Testis (tissue), 2 donors: ENCODE measurements at regions not wholly inside any gene's neighbourhood (a gene's known extent, or its start where the extent isn't known, plus 50 kb on each side); places are given as distances from the start of the nearest gene placed in this dataset.
A peak's percentile ranks its signal among the peaks of the same experiment; 100 is the strongest.

Experiments used
- DNase-seq: peaks from one replicate; pipeline ENCODE4 v3.0.0-alpha.2; 2019
- H3K27ac ChIP-seq, 2 donors: fragments of 200-600 bp; sonication (generic); one replicate each; pipeline ENCODE4 v1.5.1; 2019
- H3K27me3 ChIP-seq: fragments of 200-600 bp; sonication (generic); one replicate; pipeline ENCODE4 v1.5.1; 2019
- H3K36me3 ChIP-seq: fragments of 200-600 bp; sonication (generic); one replicate; pipeline ENCODE4 v1.5.1; 2017; ENCODE audit warnings: low read depth; ENCODE audit errors: missing control alignments
- H3K4me1 ChIP-seq: fragments of 200-600 bp; sonication (generic); one replicate; pipeline ENCODE4 v1.5.1; 2019
- H3K4me3 ChIP-seq, 2 donors: fragments of 200-600 bp; sonication (generic); one replicate each; pipeline ENCODE4 v1.5.1; 2017 to 2019
- H3K9me3 ChIP-seq: fragments of 200-600 bp; sonication (generic); one replicate; pipeline ENCODE4 v1.5.1; 2017
- CTCF ChIP-seq, 3 experiments: fragments of 450-650 bp in 2 of 3; fragments of 200-600 bp in 1 of 3; sonication (generic) in 1 of 3; IDR thresholded peaks; one replicate each; pipeline ENCODE4 v1.5.1; 2016 to 2019; ENCODE audit warnings: antibody characterized with exemption in 3 of 3, mild to moderate bottlenecking in 2 of 3, moderate library complexity in 1 of 3
- POLR2A ChIP-seq: fragments of 450-650 bp; IDR thresholded peaks from one replicate; pipeline ENCODE4 v1.6.1; 2017; ENCODE audit warnings: antibody characterized with exemption, mild to moderate bottlenecking, moderate library complexity
- WGBS, 2 donors: methylation state at CpG; one replicate each; pipeline ENCODE4 v1.1.5; 2018; 5-methylcytosine and 5-hydroxymethylcytosine counted together
- intact Hi-C: fragments of 100-400 bp; cut with DNase I; formaldehyde crosslinking; loops from one replicate; pipeline ENCODE4 v1.15.1; 2023; ENCODE audit warnings: low total_unique reads

DNA sequence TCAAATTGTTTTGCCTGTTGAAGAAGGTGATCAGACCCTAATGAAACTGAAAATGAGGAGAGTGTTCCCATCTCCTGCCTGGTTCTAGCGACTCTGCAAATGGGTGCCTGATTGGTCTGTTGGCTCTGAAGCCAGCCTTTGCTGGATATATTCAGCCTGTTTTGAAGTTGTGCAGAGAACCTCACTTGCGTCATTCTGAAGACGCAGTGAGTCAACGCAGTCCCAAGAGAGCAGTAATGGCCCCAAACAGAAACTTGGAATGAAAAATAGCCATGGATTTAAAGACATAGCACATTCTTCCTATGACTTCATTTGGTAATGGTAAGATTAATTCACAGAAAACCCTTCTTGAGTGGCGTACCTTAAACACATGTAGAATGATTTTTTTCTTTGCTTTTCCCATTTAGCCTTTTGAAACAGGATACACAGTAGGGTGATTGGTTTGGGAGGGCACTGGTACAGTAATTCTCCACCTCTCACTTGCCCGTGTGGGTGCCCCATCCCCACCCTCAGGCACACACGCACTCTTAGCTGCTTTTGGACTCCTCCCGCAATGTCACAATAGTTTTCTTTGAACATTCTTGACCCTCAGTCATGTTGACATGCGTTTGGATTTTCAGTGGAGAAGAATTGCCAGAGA lies 54.1 kb upstream of the ABL1 start:
- H3K4me3 ChIP-seq, result peak overlapping the region in 1 of 2 donors; percentile 21
- intact Hi-C loops, result no loop called here
- H3K36me3 ChIP-seq, result no peaks in the 10 kb centered on the region
- no peaks in the 10 kb centered on the region for H3K27me3 ChIP-seq
- peak overlapping the region; percentile 61 to 88 for H3K27ac ChIP-seq
- peak; percentile 75 for DNase-seq
- H3K9me3 ChIP-seq, result no peaks in the 10 kb centered on the region
- WGBS, 2 donors, result 47% methylated on average over 9 of the region's 9 CpGs
- TF ChIP-seq POLR2A (peak; percentile 31), CTCF (IDR thresholded peaks at IDR 0.05) (no peak)
- H3K4me1 ChIP-seq, result peaks cover 18% of the 10 kb centered on the region

- Histone ChIP-seq H3K4me3 (no peak overlapping the region), H3K27me3 (no peaks in the 10 kb centered on the region), H3K4me1 (peaks cover 18% of the 10 kb centered on the region), H3K9me3 (no peaks in the 10 kb centered on the region), H3K27ac (peak overlapping the region; percentile 61 to 88), H3K36me3 (no peaks in the 10 kb centered on the region)
- intact Hi-C loops, result no loop called here
- no peak for DNase-seq
- TF ChIP-seq POLR2A, result no peak
- no peak for TF ChIP-seq CTCF (IDR thresholded peaks at IDR 0.05)
- 74 to 85% methylated on average over 1 of the region's 1 CpG for WGBS, 2 donors
Measured at GRCh38 chr9:130781569-130781968, 53.5 kb upstream of the ABL1 start.

GRCh38 chr9:130782886-130783530 lies 52.0 kb upstream of the ABL1 start:
- H3K4me3 ChIP-seq, result no peak overlapping the region
- peaks cover 18% of the 10 kb centered on the region for H3K4me1 ChIP-seq
- H3K36me3 ChIP-seq, result no peaks in the 10 kb centered on the region
- peak overlapping the region in 1 of 2 donors; percentile 88 for H3K27ac ChIP-seq
- H3K9me3 ChIP-seq, result no peaks in the 10 kb centered on the region
- 42 to 47% methylated on average over 4 of the region's 4 CpGs for WGBS, 2 donors
- DNase-seq, result no peak
- intact Hi-C loops, result no loop called here
- TF ChIP-seq POLR2A, result no peak
- TF ChIP-seq CTCF (IDR thresholded peaks at IDR 0.05), result no peak
- H3K27me3 ChIP-seq, result no peaks in the 10 kb centered on the region

- H3K27ac ChIP-seq, result no peak overlapping the region
- 93 to 94% methylated on average over 4 to 8 of the region's 8 CpGs for WGBS, 2 donors
- no peak overlapping the region for H3K4me3 ChIP-seq
- DNase-seq, result no peak
- H3K36me3 ChIP-seq, result no peaks in the 10 kb centered on the region
- intact Hi-C loops, result no loop called here
- no peak for TF ChIP-seq POLR2A
- no peak for TF ChIP-seq CTCF (IDR thresholded peaks at IDR 0.05)
- peaks cover 18% of the 10 kb centered on the region for H3K4me1 ChIP-seq
- H3K27me3 ChIP-seq, result no peaks in the 10 kb centered on the region
- no peaks in the 10 kb centered on the region for H3K9me3 ChIP-seq
Measured at GRCh38 chr9:130785053-130785452, 50.0 kb upstream of the ABL1 start.
